Neural progenitor cell (in vitro differentiated cells): ENCODE measurements at regions not wholly inside any gene's neighbourhood (a gene's known extent, or its start where the extent isn't known, plus 50 kb on each side); places are given as distances from the start of the nearest gene placed in this dataset.

Source experiments
- DNase-seq: peaks from one replicate; pipeline ENCODE4 v3.0.0-alpha.2; 2016; ENCODE audit warnings: low spot score
- H2AFZ ChIP-seq: fragments of 200-600 bp; sonication (generic); replicated peaks from 2 replicates; pipeline ENCODE4 v1.6.1; 2016; ENCODE audit warnings: antibody characterized with exemption
- H3F3A ChIP-seq: fragments of 200-600 bp; sonication (generic); 2 replicates; pipeline ENCODE4 v1.6.1; 2016; ENCODE audit warnings: antibody characterized with exemption, low read depth
- H3K27ac ChIP-seq: fragments of 200-600 bp; sonication (generic); 2 replicates; pipeline ENCODE4 v1.5.1; 2016; ENCODE audit warnings: mild to moderate bottlenecking
- H3K27me3 ChIP-seq: fragments of 200-600 bp; sonication (generic); 2 replicates; pipeline ENCODE4 v1.6.1; 2016; ENCODE audit warnings: mild to moderate bottlenecking, moderate library complexity
- H3K36me3 ChIP-seq: fragments of 200-600 bp; sonication (generic); 2 replicates; pipeline ENCODE4 v1.5.1; 2016
- H3K4me1 ChIP-seq: fragments of 200-600 bp; sonication (generic); 2 replicates; pipeline ENCODE4 v1.6.1; 2016; ENCODE audit warnings: mixed run types
- H3K4me2 ChIP-seq: fragments of 200-600 bp; sonication (generic); 2 replicates; pipeline ENCODE4 v1.6.1; 2016
- H3K4me3 ChIP-seq: fragments of 200-600 bp; sonication (generic); 2 replicates; pipeline ENCODE4 v1.5.1; 2016
- H3K79me2 ChIP-seq: fragments of 200-600 bp; sonication (generic); 2 replicates; pipeline ENCODE4 v1.6.1; 2016; ENCODE audit warnings: low read depth
- H3K9ac ChIP-seq: fragments of 200-600 bp; sonication (generic); 2 replicates; pipeline ENCODE4 v1.6.1; 2016
- H3K9me3 ChIP-seq: fragments of 200-600 bp; sonication (generic); 2 replicates; pipeline ENCODE4 v1.5.1; 2016; ENCODE audit warnings: low read depth
- H4K20me1 ChIP-seq: fragments of 200-600 bp; sonication (generic); 2 replicates; pipeline ENCODE4 v1.6.1; 2016; ENCODE audit warnings: low read depth
- H3K27ac Mint-ChIP-seq: 3 replicates; pipeline ENCODE4 v1.8.0; 2021; ENCODE audit warnings: mixed read lengths
- H3K27me3 Mint-ChIP-seq: 2 replicates; pipeline ENCODE4 v1.8.0; 2022; ENCODE audit warnings: low read depth, mild to moderate bottlenecking, inconsistent platforms, moderate library complexity, mixed read lengths; ENCODE audit not compliant: insufficient read depth
- H3K36me3 Mint-ChIP-seq: 3 replicates; pipeline ENCODE4 v1.8.0; 2021; ENCODE audit warnings: mixed read lengths
- H3K4me1 Mint-ChIP-seq: 3 replicates; pipeline ENCODE4 v1.8.0; 2021; ENCODE audit warnings: mixed read lengths
- H3K4me3 Mint-ChIP-seq: 3 replicates; pipeline ENCODE4 v1.8.0; 2021; ENCODE audit warnings: mild to moderate bottlenecking, moderate library complexity, mixed read lengths
- H3K9me3 Mint-ChIP-seq: 3 replicates; pipeline ENCODE4 v1.8.0; 2020; ENCODE audit warnings: mixed read lengths
- CTCF ChIP-seq: fragments of 200-600 bp; sonication (generic); IDR thresholded peaks from 2 replicates; pipeline ENCODE4 v1.5.1; 2017; ENCODE audit warnings: antibody characterized with exemption, mild to moderate bottlenecking
- EZH2 ChIP-seq: fragments of 200-600 bp; sonication (generic); IDR thresholded peaks from 2 replicates; pipeline ENCODE4 v1.6.1; 2017; ENCODE audit warnings: antibody characterized with exemption, mild to moderate bottlenecking, moderate library complexity
- EZH2phosphoT487 ChIP-seq: fragments of 200-600 bp; sonication (generic); IDR thresholded peaks from 2 replicates; pipeline ENCODE4 v1.6.1; 2017; ENCODE audit warnings: antibody characterized with exemption

- no peaks in the 10 kb centered on the region for H4K20me1 ChIP-seq
- H3F3A ChIP-seq, result no peaks in the 10 kb centered on the region
- TF ChIP-seq CTCF, result no peak
- TF ChIP-seq EZH2, result no peak
- no peak for TF ChIP-seq EZH2phosphoT487
- no peaks in the 10 kb centered on the region for H3K79me2 ChIP-seq
- H3K9me3 ChIP-seq, result no peaks in the 10 kb centered on the region
- no peak overlapping the region for H3K27ac ChIP-seq
- peaks cover 11% of the 10 kb centered on the region for H3K4me1 ChIP-seq
- Mint-ChIP-seq H3K27me3 (peaks cover 11% of the 10 kb centered on the region), H3K27ac (no peak overlapping the region), H3K9me3 (no peaks in the 10 kb centered on the region), H3K36me3 (no peaks in the 10 kb centered on the region), H3K4me1 (peaks cover 18% of the 10 kb centered on the region), H3K4me3 (no peak overlapping the region)
- DNase-seq, result no peak
- no peaks in the 10 kb centered on the region for H3K36me3 ChIP-seq
- H3K4me2 ChIP-seq, result no peak overlapping the region
- H3K9ac ChIP-seq, result no peak overlapping the region
- H3K4me3 ChIP-seq, result no peak overlapping the region
- no peaks in the 10 kb centered on the region for H3K27me3 ChIP-seq
- H2AFZ ChIP-seq, result no peak overlapping the region
Observed at GRCh38 chr6:43907789-43908472, 137.9 kb downstream of the VEGFA start.

- H3F3A ChIP-seq, result no peaks in the 10 kb centered on the region
- H2AFZ ChIP-seq, result no peak overlapping the region
- H3K36me3 ChIP-seq, result no peaks in the 10 kb centered on the region
- no peak for DNase-seq
- H3K27me3 Mint-ChIP-seq, result peaks cover 11% of the 10 kb centered on the region
- H3K36me3 Mint-ChIP-seq, result no peaks in the 10 kb centered on the region
- H3K27me3 ChIP-seq, result no peaks in the 10 kb centered on the region
- no peak overlapping the region for H3K4me3 ChIP-seq
- no peak overlapping the region for H3K4me3 Mint-ChIP-seq
- H3K9ac ChIP-seq, result no peak overlapping the region
- H4K20me1 ChIP-seq, result no peaks in the 10 kb centered on the region
- no peak overlapping the region for H3K4me2 ChIP-seq
- no peak overlapping the region for H3K27ac ChIP-seq
- no peak overlapping the region for H3K27ac Mint-ChIP-seq
- no peaks in the 10 kb centered on the region for H3K79me2 ChIP-seq
- TF ChIP-seq EZH2phosphoT487 (no peak), CTCF (no peak), EZH2 (no peak)
- peaks cover 11% of the 10 kb centered on the region for H3K4me1 ChIP-seq
- H3K4me1 Mint-ChIP-seq, result peaks cover 18% of the 10 kb centered on the region
- no peaks in the 10 kb centered on the region for H3K9me3 Mint-ChIP-seq
- no peaks in the 10 kb centered on the region for H3K9me3 ChIP-seq
Observed at GRCh38 chr6:43907312-43907711, 137.3 kb downstream of the VEGFA start.

- H3K9me3 Mint-ChIP-seq, result no peaks in the 10 kb centered on the region
- H4K20me1 ChIP-seq, result no peaks in the 10 kb centered on the region
- no peaks in the 10 kb centered on the region for H3K36me3 Mint-ChIP-seq
- no peak overlapping the region for H3K4me3 ChIP-seq
- no peak overlapping the region for H2AFZ ChIP-seq
- H3K4me3 Mint-ChIP-seq, result no peak overlapping the region
- H3K4me2 ChIP-seq, result no peak overlapping the region
- no peak for DNase-seq
- H3K4me1 ChIP-seq, result peaks cover 3% of the 10 kb centered on the region
- H3K4me1 Mint-ChIP-seq, result peaks cover 14% of the 10 kb centered on the region
- H3K27ac ChIP-seq, result no peak overlapping the region
- no peaks in the 10 kb centered on the region for H3K9me3 ChIP-seq
- H3F3A ChIP-seq, result no peaks in the 10 kb centered on the region
- H3K27ac Mint-ChIP-seq, result no peak overlapping the region
- no peak for TF ChIP-seq CTCF
- no peak for TF ChIP-seq EZH2phosphoT487
- TF ChIP-seq EZH2, result no peak
- H3K27me3 Mint-ChIP-seq, result peaks cover 9% of the 10 kb centered on the region
- no peaks in the 10 kb centered on the region for H3K36me3 ChIP-seq
- H3K27me3 ChIP-seq, result no peaks in the 10 kb centered on the region
- no peaks in the 10 kb centered on the region for H3K79me2 ChIP-seq
- no peak overlapping the region for H3K9ac ChIP-seq
Observed at GRCh38 chr6:43904311-43905123, 134.5 kb downstream of the VEGFA start.
